Gastrocnemius medialis (tissue), 4 donors: ENCODE measurements at regions not wholly inside any gene's neighbourhood (a gene's known extent, or its start where the extent isn't known, plus 50 kb on each side); places are given as distances from the start of the nearest gene placed in this dataset.

Source experiments
- POLR2A ChIP-seq, 2 donors: fragments of 450-650 bp; IDR thresholded peaks; one replicate each; pipeline ENCODE4 v1.6.1; 2017; ENCODE audit warnings: antibody characterized with exemption in 2 of 2, mild to moderate bottlenecking in 2 of 2, moderate library complexity in 2 of 2
- TF ChIP-seq, protein P1 (sequence below), 5 experiments: fragments of 450-650 bp in 3 of 5; fragments of 200-600 bp in 2 of 5; sonication (generic) in 2 of 5; IDR thresholded peaks in 4 of 5; conservative IDR thresholded peaks in 1 of 5; 1 replicate in 4 of 5; 2 replicates in 1 of 5; pipeline ENCODE4 v1.5.1; 2016 to 2019; ENCODE audit warnings: antibody characterized with exemption in 5 of 5, mild to moderate bottlenecking in 3 of 5, moderate library complexity in 3 of 5

GRCh38 chr7:23894892-23895569, 185.0 kb downstream of the STK31 start:
- TF ChIP-seq, protein P1, sequence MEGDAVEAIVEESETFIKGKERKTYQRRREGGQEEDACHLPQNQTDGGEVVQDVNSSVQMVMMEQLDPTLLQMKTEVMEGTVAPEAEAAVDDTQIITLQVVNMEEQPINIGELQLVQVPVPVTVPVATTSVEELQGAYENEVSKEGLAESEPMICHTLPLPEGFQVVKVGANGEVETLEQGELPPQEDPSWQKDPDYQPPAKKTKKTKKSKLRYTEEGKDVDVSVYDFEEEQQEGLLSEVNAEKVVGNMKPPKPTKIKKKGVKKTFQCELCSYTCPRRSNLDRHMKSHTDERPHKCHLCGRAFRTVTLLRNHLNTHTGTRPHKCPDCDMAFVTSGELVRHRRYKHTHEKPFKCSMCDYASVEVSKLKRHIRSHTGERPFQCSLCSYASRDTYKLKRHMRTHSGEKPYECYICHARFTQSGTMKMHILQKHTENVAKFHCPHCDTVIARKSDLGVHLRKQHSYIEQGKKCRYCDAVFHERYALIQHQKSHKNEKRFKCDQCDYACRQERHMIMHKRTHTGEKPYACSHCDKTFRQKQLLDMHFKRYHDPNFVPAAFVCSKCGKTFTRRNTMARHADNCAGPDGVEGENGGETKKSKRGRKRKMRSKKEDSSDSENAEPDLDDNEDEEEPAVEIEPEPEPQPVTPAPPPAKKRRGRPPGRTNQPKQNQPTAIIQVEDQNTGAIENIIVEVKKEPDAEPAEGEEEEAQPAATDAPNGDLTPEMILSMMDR (IDR thresholded peaks at IDR 0.05 in 4 of 5, conservative IDR thresholded peaks at IDR 0.05 in 1 of 5) = no peak
- no peak for TF ChIP-seq POLR2A (IDR thresholded peaks at IDR 0.05)
